ENCODE measurements at regions not wholly inside any gene's neighbourhood (a gene's known extent, or its start where the extent isn't known, plus 50 kb on each side); places are given as distances from the start of the nearest gene placed in this dataset.

DNA sequence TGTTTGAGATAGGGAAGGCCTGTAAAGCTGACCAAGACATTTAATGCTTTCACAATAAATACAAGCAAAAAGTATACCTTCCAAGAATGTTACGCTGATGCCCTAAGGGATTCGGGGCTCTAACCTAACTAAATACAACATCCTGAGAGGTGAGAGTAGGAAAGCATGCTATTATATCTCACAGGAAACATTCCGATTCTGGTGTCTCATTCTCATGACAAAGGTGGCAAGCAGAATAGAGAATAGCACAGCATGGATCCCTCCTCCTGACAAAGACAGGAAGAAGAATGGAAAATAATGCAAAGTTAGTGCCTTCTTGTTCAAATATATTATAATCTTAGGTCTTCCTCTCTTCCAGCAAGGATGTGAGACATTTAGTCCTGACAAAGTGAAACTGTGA lies 504.3 kb downstream of the TFEC start:
- in situ Hi-C loops (cut with MboI; ENCODE audit: low sequenced_read_pairs, unreplicated experiment), result no loop called here
- DNase-seq (ENCODE audit: low spot score), result no peak
- TF ChIP-seq, protein P1, sequence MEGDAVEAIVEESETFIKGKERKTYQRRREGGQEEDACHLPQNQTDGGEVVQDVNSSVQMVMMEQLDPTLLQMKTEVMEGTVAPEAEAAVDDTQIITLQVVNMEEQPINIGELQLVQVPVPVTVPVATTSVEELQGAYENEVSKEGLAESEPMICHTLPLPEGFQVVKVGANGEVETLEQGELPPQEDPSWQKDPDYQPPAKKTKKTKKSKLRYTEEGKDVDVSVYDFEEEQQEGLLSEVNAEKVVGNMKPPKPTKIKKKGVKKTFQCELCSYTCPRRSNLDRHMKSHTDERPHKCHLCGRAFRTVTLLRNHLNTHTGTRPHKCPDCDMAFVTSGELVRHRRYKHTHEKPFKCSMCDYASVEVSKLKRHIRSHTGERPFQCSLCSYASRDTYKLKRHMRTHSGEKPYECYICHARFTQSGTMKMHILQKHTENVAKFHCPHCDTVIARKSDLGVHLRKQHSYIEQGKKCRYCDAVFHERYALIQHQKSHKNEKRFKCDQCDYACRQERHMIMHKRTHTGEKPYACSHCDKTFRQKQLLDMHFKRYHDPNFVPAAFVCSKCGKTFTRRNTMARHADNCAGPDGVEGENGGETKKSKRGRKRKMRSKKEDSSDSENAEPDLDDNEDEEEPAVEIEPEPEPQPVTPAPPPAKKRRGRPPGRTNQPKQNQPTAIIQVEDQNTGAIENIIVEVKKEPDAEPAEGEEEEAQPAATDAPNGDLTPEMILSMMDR (IDR thresholded peaks at IDR 0.05; ENCODE audit: borderline replicate concordance, control extremely low read depth, extremely low read depth, insufficient read depth, missing control alignments), result no peak

DNA sequence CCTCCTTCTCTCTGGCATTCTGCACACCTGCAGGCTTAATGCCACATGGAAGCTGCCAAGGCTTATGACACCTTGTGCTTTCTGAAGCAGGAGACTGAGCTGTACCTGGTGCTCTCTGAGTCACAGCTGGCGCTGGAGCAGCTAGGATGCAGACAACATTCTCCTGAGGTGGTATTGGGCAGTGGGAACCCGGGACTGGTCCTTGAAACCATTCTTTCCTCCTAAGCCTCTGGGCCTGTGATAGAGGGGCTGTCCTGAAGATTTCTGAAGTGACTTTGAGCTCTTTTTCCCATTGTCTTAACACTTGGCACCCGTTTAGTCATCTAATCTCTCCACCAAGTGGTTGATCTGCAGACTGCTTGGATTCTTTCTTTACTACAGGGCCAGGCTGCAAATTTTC lies 508.4 kb downstream of the TFEC start:
- TF ChIP-seq, protein P1 (IDR thresholded peaks at IDR 0.05; ENCODE audit: borderline replicate concordance, control extremely low read depth, extremely low read depth, insufficient read depth, missing control alignments), result no peak
- no peak for DNase-seq (ENCODE audit: low spot score)
- in situ Hi-C loops (cut with MboI; ENCODE audit: low sequenced_read_pairs, unreplicated experiment), result no loop called here

DNA sequence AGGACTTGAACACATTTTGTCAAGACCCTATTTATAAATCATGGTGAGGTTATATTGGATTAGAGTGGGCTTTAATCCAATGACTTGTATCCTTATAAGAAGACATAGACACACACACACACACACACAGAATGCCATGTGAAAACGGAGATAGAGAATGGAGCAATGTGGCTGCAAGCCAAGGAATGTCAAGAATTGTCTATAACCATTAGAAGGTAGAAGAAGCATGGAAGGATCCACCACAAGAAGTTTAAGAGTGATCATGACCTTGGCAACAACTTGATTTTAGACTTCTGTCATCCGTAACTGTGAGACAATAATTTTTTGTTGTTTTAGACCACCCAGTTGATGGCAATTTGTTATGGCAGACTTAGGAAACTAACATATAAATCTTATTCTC lies 514.2 kb downstream of the TFEC start:
- in situ Hi-C loops (cut with MboI; ENCODE audit: low sequenced_read_pairs, unreplicated experiment), result no loop called here
- no peak for DNase-seq (ENCODE audit: low spot score)
- TF ChIP-seq, protein P1 (IDR thresholded peaks at IDR 0.05; ENCODE audit: borderline replicate concordance, control extremely low read depth, extremely low read depth, insufficient read depth, missing control alignments), result no peak

DNA sequence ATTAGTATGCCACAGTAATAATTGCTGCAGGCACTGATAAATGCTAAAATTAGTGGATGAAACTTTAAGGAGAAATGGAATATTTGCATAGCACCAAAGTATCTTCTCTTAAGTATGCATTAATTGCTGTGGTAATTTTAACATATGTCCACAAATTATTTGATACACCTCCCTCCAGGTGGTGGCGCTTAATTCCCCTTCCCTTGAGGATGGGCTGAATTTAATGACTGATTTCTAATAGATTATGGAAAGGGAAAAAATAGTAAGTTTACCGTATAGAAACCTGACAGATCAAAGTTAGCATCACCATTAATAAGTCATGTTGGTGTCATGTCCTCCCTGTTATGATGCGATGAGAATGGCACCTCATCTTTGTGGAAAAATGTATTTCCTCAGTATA lies 519.2 kb downstream of the TFEC start:
- in situ Hi-C loops (cut with MboI; ENCODE audit: low sequenced_read_pairs, unreplicated experiment), result no loop called here
- no peak for DNase-seq (ENCODE audit: low spot score)
- TF ChIP-seq, protein P1 (IDR thresholded peaks at IDR 0.05; ENCODE audit: borderline replicate concordance, control extremely low read depth, extremely low read depth, insufficient read depth, missing control alignments), result no peak

DNA sequence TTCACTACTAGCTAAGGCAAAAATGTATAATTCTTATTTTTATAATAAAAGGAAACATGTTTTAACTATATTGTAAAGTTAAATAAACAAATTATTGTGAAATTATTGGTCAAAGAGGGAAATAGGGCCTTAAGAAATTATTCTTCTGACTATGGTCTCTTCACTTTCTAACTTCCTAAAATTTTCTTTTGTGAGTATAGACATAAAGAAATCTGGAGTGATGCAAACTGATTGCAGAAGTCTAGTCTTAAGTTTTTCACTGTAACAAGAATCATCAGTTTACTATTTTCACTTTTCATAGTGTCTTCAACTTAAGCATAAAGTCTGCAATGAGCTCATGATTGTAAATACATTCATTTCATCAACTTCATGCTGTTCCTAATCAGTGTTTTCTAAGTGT lies 525.4 kb downstream of the TFEC start:
- TF ChIP-seq, protein P1 (IDR thresholded peaks at IDR 0.05; ENCODE audit: borderline replicate concordance, control extremely low read depth, extremely low read depth, insufficient read depth, missing control alignments), result no peak
- DNase-seq (ENCODE audit: low spot score), result no peak
- in situ Hi-C loops (cut with MboI; ENCODE audit: low sequenced_read_pairs, unreplicated experiment), result no loop called here

DNA sequence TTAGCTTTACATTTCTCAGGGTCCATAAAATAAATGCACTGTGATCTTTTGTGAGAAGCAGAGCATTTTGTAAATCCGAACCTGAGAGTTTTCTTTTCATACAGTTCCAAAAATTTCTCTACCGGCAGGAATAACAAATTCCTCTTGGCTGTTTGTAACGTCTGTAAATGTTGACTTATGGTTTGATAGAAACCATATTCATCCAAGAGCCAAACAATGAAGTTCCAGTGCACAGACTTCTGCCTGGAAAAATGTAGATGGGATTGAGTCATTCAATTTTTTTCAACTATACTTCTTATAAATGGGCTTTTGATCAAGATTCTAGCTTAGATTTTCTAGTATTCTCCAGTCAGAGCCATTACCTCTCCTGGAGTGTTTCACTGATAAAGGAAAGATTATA lies 530.6 kb downstream of the TFEC start:
- TF ChIP-seq, protein P1 (IDR thresholded peaks at IDR 0.05; ENCODE audit: borderline replicate concordance, control extremely low read depth, extremely low read depth, insufficient read depth, missing control alignments), result no peak
- no peak for DNase-seq (ENCODE audit: low spot score)
- in situ Hi-C loops (cut with MboI; ENCODE audit: low sequenced_read_pairs, unreplicated experiment), result no loop called here

DNA sequence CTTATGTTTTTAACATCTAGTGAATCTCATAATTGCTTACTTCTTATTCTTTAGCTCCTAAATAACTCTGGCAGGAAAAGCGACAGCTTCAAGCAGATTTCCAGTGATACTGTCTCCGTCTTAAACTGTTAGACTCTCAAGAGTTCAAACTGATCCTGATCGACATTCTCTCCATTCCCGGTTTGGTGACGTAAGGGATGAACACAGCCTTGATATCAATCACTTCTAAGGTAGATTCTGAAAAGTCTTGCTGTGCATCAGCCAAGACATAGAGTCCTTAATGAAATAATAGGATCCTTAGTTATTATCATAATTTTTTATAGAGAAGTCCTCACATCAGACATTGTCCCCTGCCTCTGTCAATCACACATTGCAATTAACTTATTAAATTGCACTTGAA lies 534.6 kb downstream of the TFEC start:
- no peak for DNase-seq (ENCODE audit: low spot score)
- in situ Hi-C loops (cut with MboI; ENCODE audit: low sequenced_read_pairs, unreplicated experiment), result no loop called here
- TF ChIP-seq, protein P1 (IDR thresholded peaks at IDR 0.05; ENCODE audit: borderline replicate concordance, control extremely low read depth, extremely low read depth, insufficient read depth, missing control alignments), result no peak

Data from GM13976 (cell line).